ENCODE measurements at regions not wholly inside any gene's neighbourhood (a gene's known extent, or its start where the extent isn't known, plus 50 kb on each side); places are given as distances from the start of the nearest gene placed in this dataset.
"Not testable (repeated sequence)": the region's sequence is repeated elsewhere in the genome, so short reads cannot be mapped to it uniquely, and the experiment has no call there.

- Histone ChIP-seq H3K36me3 (no peaks in the 10 kb centered on the region), H3K9me3 (no peaks in the 10 kb centered on the region), H3K27me3 (no peaks in the 10 kb centered on the region), H3K4me3 (no peak overlapping the region), H3K27ac (no peak overlapping the region), H3K4me1 (no peaks in the 10 kb centered on the region)
- TF ChIP-seq CTCF (IDR thresholded peaks at IDR 0.05 in 4 of 5, conservative IDR thresholded peaks at IDR 0.05 in 1 of 5), result no peak
- no peak for TF ChIP-seq POLR2A (IDR thresholded peaks at IDR 0.05)
- DNase-seq (no peak), ATAC-seq (no peak)
- intact Hi-C loops (cut with DNase I; ENCODE audit: low total_unique reads) (no loop called here), in situ Hi-C loops (cut with MboI; ENCODE audit: low sequenced_read_pairs in 4 of 4) (no loop called here)
These were observed 771.4 kb downstream of the TDRD15 start for GRCh38 chr2:21895200-21895599.

- intact Hi-C loops (cut with DNase I; ENCODE audit: low total_unique reads); ATAC-seq; H3K9me3 ChIP-seq; DNase-seq; H3K27me3 ChIP-seq; H3K4me1 ChIP-seq; H3K27ac ChIP-seq; in situ Hi-C loops (cut with MboI; ENCODE audit: low sequenced_read_pairs in 4 of 4); H3K36me3 ChIP-seq; H3K4me3 ChIP-seq: not testable (repeated sequence)
These were observed 785.1 kb downstream of the TDRD15 start for GRCh38 chr2:21908712-21909380.

- intact Hi-C loops (cut with DNase I; ENCODE audit: low total_unique reads), result no loop called here
These were observed 787.2 kb downstream of the TDRD15 start for GRCh38 chr2:21910832-21911507.

GRCh38 chr2:21912405-21912804 is 788.6 kb downstream of the TDRD15 start:
- H3K36me3 ChIP-seq, result no peaks in the 10 kb centered on the region
- no peaks in the 10 kb centered on the region for H3K4me1 ChIP-seq
- DNase-seq (no peak), ATAC-seq (no peak)
- no peaks in the 10 kb centered on the region for H3K27me3 ChIP-seq
- in situ Hi-C loops (cut with MboI; ENCODE audit: low sequenced_read_pairs in 4 of 4) (no loop called here), intact Hi-C loops (cut with DNase I; ENCODE audit: low total_unique reads) (no loop called here)
- H3K27ac ChIP-seq, result no peak overlapping the region
- TF ChIP-seq CTCF (IDR thresholded peaks at IDR 0.05 in 4 of 5, conservative IDR thresholded peaks at IDR 0.05 in 1 of 5) (no peak), POLR2A (IDR thresholded peaks at IDR 0.05) (no peak)
- H3K9me3 ChIP-seq, result no peaks in the 10 kb centered on the region
- H3K4me3 ChIP-seq, result no peak overlapping the region

More at GRCh38 chr2:21910832-21911507, 787.2 kb downstream of the TDRD15 start:
- Histone ChIP-seq H3K4me3 (no peak overlapping the region), H3K9me3 (no peaks in the 10 kb centered on the region), H3K27ac (no peak overlapping the region), H3K36me3 (no peaks in the 10 kb centered on the region), H3K4me1 (no peaks in the 10 kb centered on the region), H3K27me3 (no peaks in the 10 kb centered on the region)
- no peak for DNase-seq
- ATAC-seq, result no peak
- no peak for TF ChIP-seq POLR2A (IDR thresholded peaks at IDR 0.05)
- in situ Hi-C loops (cut with MboI; ENCODE audit: low sequenced_read_pairs in 4 of 4), result no loop called here

- intact Hi-C loops (cut with DNase I; ENCODE audit: low total_unique reads), result no loop called here
- ATAC-seq (no peak), DNase-seq (no peak)
- TF ChIP-seq POLR2A (IDR thresholded peaks at IDR 0.05) (no peak), CTCF (IDR thresholded peaks at IDR 0.05 in 4 of 5, conservative IDR thresholded peaks at IDR 0.05 in 1 of 5) (no peak)
- no peak overlapping the region for H3K27ac ChIP-seq
- H3K27me3 ChIP-seq, result no peaks in the 10 kb centered on the region
- H3K4me3 ChIP-seq, result no peak overlapping the region
- H3K4me1 ChIP-seq, result no peaks in the 10 kb centered on the region
- in situ Hi-C loops (cut with MboI; ENCODE audit: low sequenced_read_pairs in 4 of 4), result no loop called here
- H3K9me3 ChIP-seq, result no peaks in the 10 kb centered on the region
- no peaks in the 10 kb centered on the region for H3K36me3 ChIP-seq
These were observed 791.4 kb downstream of the TDRD15 start for GRCh38 chr2:21915201-21915600.

Measured in gastrocnemius medialis (tissue), 4 donors.